ENCODE measurements at regions not wholly inside any gene's neighbourhood (a gene's known extent, or its start where the extent isn't known, plus 50 kb on each side); places are given as distances from the start of the nearest gene placed in this dataset.
A peak's percentile ranks its signal among the peaks of the same experiment; 100 is the strongest.

DNA sequence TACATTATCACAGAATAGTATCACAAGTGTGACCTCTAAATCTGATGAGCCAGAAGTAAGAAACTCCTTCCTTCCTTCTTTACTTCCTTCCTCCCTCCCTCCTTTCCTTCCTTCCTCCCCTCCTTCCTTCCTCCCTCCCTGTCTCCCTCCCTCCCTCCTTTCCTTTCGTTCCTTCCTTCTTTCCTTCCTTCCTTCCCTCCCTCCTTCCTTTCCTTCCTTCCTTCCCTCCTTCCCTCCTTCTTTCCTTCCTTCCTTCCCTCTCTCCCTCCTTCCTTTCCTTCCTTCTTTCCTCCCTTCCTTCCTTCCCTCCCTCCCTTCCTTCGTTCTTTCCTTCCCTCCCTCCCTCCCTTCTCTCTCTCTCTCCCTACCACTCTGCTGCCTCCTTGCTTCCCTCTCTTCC is 359.2 kb downstream of the OSR1 start:
- DNase-seq (no peak), ATAC-seq (no peak)
- TF ChIP-seq POLR2A (IDR thresholded peaks at IDR 0.05) = no peak
- TF ChIP-seq, protein P1, sequence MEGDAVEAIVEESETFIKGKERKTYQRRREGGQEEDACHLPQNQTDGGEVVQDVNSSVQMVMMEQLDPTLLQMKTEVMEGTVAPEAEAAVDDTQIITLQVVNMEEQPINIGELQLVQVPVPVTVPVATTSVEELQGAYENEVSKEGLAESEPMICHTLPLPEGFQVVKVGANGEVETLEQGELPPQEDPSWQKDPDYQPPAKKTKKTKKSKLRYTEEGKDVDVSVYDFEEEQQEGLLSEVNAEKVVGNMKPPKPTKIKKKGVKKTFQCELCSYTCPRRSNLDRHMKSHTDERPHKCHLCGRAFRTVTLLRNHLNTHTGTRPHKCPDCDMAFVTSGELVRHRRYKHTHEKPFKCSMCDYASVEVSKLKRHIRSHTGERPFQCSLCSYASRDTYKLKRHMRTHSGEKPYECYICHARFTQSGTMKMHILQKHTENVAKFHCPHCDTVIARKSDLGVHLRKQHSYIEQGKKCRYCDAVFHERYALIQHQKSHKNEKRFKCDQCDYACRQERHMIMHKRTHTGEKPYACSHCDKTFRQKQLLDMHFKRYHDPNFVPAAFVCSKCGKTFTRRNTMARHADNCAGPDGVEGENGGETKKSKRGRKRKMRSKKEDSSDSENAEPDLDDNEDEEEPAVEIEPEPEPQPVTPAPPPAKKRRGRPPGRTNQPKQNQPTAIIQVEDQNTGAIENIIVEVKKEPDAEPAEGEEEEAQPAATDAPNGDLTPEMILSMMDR (IDR thresholded peaks at IDR 0.05 in 4 of 5, conservative IDR thresholded peaks at IDR 0.05 in 1 of 5) = no peak
- in situ Hi-C loops (cut with MboI; ENCODE audit: low sequenced_read_pairs in 4 of 4) (loop anchor here (10.0 to 25.0 kb wide), 3 partner anchors 338 to 366 kb away; partner anchors contain the start of gene OSR1 (in 2 of the 4)), intact Hi-C loops (cut with DNase I; ENCODE audit: low total_unique reads) (no loop called here)
- Histone ChIP-seq H3K27me3 (no peaks in the 10 kb centered on the region), H3K36me3 (no peaks in the 10 kb centered on the region), H3K4me1 (no peaks in the 10 kb centered on the region), H3K4me3 (no peak overlapping the region), H3K9me3 (no peaks in the 10 kb centered on the region), H3K27ac (no peak overlapping the region)

DNA sequence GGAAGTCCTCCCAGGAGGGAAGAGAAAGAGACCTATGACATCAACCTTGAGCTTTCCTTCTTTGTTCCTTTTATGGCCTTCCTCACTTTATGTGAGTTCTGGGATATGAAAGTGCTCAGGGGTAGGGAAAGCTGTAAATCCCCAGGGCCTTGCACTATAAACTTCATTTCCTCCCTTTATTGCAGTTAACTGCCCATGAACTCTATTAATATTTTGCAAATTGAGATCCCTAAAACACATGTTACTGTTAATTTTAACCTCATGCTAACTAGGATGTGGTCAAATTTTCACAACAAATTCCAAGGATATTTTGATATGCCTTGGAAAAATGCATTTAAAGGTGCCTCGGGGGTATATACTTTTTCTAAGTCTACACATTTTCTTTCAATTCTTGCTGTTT is 359.9 kb downstream of the OSR1 start:
- H3K27ac ChIP-seq = no peak overlapping the region
- intact Hi-C loops (cut with DNase I; ENCODE audit: low total_unique reads) = no loop called here
- no peak for ATAC-seq
- no peaks in the 10 kb centered on the region for H3K36me3 ChIP-seq
- H3K27me3 ChIP-seq = no peaks in the 10 kb centered on the region
- no peaks in the 10 kb centered on the region for H3K9me3 ChIP-seq
- DNase-seq = no peak
- TF ChIP-seq POLR2A (IDR thresholded peaks at IDR 0.05) = no peak
- TF ChIP-seq, protein P1 (IDR thresholded peaks at IDR 0.05 in 4 of 5, conservative IDR thresholded peaks at IDR 0.05 in 1 of 5) = no peak
- no peaks in the 10 kb centered on the region for H3K4me1 ChIP-seq
- in situ Hi-C loops (cut with MboI; ENCODE audit: low sequenced_read_pairs in 4 of 4) = loop anchor here (10.0 to 25.0 kb wide), 3 partner anchors 339 to 366 kb away; partner anchors contain the start of gene OSR1 (in 2 of the 4)
- no peak overlapping the region for H3K4me3 ChIP-seq

DNA sequence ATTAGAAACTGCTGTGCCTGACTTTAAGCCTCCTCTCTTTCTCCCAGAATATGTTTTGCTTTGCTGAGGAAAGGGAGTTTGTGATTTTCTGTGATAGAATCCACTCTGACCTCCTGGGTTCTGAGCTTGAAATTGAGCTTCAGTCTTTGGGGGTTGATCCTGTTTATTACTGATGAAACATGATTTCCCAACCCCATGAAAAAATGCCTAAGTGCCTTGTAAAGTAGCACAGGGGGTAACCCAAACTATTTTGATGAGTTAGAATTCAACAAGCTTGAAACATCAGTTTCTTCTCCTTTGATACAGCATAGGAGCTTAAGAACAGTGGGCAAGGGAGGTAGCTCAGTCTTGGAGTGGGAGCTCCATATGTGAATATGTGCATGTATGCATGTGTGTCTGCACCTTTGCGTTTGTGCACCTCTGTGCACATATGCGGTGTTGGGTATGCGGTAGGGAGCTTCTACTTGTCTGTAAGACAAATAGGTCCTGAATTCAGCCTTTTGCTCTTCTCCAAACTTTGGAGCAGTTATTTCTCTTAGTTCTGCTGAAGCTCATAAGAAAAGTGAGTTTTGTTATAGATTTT is 364.6 kb downstream of the OSR1 start:
- intact Hi-C loops (cut with DNase I; ENCODE audit: low total_unique reads) (no loop called here), in situ Hi-C loops (cut with MboI; ENCODE audit: low sequenced_read_pairs in 4 of 4) (loop anchor here (10.0 to 25.0 kb wide), 3 partner anchors 343 to 371 kb away; partner anchors contain the start of gene OSR1 (in 2 of the 4))
- H3K4me1 ChIP-seq = peaks cover 5 to 9% of the 10 kb centered on the region in 2 donors

DNA sequence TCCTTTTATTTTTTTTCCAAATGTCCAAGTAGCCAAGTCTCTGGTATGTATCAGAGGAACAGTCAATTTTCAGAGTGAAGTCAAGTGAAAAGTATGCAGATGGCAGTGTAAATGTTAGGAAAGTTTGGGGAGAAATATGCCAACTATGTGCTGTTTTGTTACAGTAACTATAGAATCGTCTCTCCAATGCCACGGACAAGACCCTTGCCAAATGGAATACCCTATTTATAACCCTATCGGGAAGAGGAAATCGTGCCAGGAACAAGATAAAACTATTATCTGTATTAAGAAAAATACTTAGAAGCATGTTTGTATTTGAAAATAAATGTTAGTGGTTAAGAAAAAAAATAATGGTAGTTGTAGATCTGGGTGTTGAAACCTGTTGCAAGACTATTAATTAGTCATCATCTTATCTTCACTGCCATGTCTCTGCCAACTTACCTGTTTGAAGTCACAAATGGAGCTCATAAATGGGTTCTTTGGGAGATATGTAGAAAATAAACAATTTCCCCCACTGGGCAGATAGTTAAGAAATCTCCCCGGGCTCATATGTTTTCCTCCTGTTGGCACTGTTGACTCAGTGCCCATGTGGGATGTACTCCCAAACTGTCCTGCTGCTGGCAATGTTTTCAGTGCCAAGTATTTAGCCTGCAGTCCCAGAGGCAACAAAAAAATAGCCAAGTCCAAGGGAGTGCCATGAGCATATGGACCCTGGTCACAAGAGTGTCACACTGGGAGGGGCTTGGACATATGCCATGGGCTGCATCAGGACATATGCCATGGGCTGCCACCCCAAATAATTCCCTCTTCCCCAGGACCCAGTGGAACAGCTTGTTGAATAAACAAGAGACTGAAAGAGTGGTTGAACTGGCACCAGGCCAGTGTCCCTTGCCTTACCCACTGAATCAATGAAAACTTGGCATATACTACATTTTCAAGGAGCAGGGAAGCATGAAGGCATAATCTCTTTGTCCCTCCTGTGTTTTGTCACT is 366.9 kb downstream of the OSR1 start:
- intact Hi-C loops (cut with DNase I; ENCODE audit: low total_unique reads) = no loop called here
- Histone ChIP-seq H3K4me3 (no peak overlapping the region), H3K9me3 (no peaks in the 10 kb centered on the region), H3K36me3 (no peaks in the 10 kb centered on the region), H3K27me3 (no peaks in the 10 kb centered on the region), H3K27ac (no peak overlapping the region), H3K4me1 (peaks cover 5 to 14% of the 10 kb centered on the region in 2 donors)
- TF ChIP-seq, protein P1 (IDR thresholded peaks at IDR 0.05 in 4 of 5, conservative IDR thresholded peaks at IDR 0.05 in 1 of 5) = no peak
- no peak for TF ChIP-seq POLR2A (IDR thresholded peaks at IDR 0.05)
- ATAC-seq (peak in 1 of 2 donors; percentile 43), DNase-seq (peak in 1 of 2 donors; percentile 17)
- in situ Hi-C loops (cut with MboI; ENCODE audit: low sequenced_read_pairs in 4 of 4) = loop anchor here (10.0 to 25.0 kb wide), 3 partner anchors 346 to 373 kb away; partner anchors contain the start of gene OSR1 (in 2 of the 4)

More for the DNA sequence above, 364.6 kb downstream of the OSR1 start:
- H3K4me3 ChIP-seq = no peak overlapping the region
- no peak overlapping the region for H3K27ac ChIP-seq
- no peak for ATAC-seq
- H3K27me3 ChIP-seq = no peaks in the 10 kb centered on the region
- DNase-seq = no peak
- TF ChIP-seq, protein P1 (IDR thresholded peaks at IDR 0.05 in 4 of 5, conservative IDR thresholded peaks at IDR 0.05 in 1 of 5) = no peak
- no peak for TF ChIP-seq POLR2A (IDR thresholded peaks at IDR 0.05)
- H3K36me3 ChIP-seq = no peaks in the 10 kb centered on the region
- H3K9me3 ChIP-seq = no peaks in the 10 kb centered on the region
